SK-N-SH (cell line): ENCODE measurements at regions not wholly inside any gene's neighbourhood (a gene's known extent, or its start where the extent isn't known, plus 50 kb on each side); places are given as distances from the start of the nearest gene placed in this dataset.

Experiments
- CTCF ChIA-PET: fragments of 300-600, 350-600 bp; formaldehyde crosslinking; extraction: SDS; loops from one replicate; lab custom pipeline; 2021; lab: Yijun Ruan, JAX
- POLR2A ChIA-PET: fragments of 350-600 bp; sonication (Branson Sonifier 250); formaldehyde crosslinking; extraction: SDS; loops from one replicate; lab custom pipeline; 2020; ENCODE audit warnings: antibody characterized with exemption, inconsistent platforms; lab: Yijun Ruan, JAX
- DNase-seq: peaks from one replicate; pipeline ENCODE4 v3.0.0; 2012
- H2AFZ ChIP-seq: fragments of 200-600 bp; sonication (generic); 2 replicates; pipeline ENCODE4 v1.8.1; 2016; ENCODE audit warnings: antibody characterized with exemption, mild to moderate bottlenecking, low read depth
- H3F3A ChIP-seq: fragments of 200-600 bp; sonication (generic); replicated peaks from 2 replicates; pipeline ENCODE3; 2016; ENCODE audit warnings: antibody characterized with exemption, mild to moderate bottlenecking; ENCODE audit not compliant: insufficient read depth
- H3K27ac ChIP-seq, 2 experiments: fragments of 200-500 bp in 1 of 2; fragments of 200-600 bp in 1 of 2; sonication (Bioruptor generic) in 1 of 2; sonication (generic), shearing (Covaris generic) in 1 of 2; 2 replicates each; pipeline versions ENCODE4 v1.5.1 to v1.6.1; 2014 to 2016; ENCODE audit warnings: low read depth in 2 of 2, inconsistent platforms in 1 of 2, low read length in 1 of 2, mild to moderate bottlenecking in 1 of 2, mixed read lengths in 1 of 2
- H3K27me3 ChIP-seq: fragments of 200-600 bp; sonication (generic), shearing (Covaris generic); 2 replicates; pipeline ENCODE4 v1.6.1; 2016; ENCODE audit warnings: mixed run types; ENCODE audit not compliant: insufficient read depth
- H3K36me3 ChIP-seq, 2 experiments: fragments of 200-500 bp in 1 of 2; fragments of 200-600 bp in 1 of 2; sonication (Bioruptor generic) in 1 of 2; sonication (generic) in 1 of 2; replicated peaks in 1 of 2; 2 replicates each; pipeline versions ENCODE3 to v1.5.1; 2014 to 2016; ENCODE audit warnings: low read length in 1 of 2, mild to moderate bottlenecking in 1 of 2; ENCODE audit not compliant: insufficient read depth in 2 of 2, control insufficient read depth in 1 of 2
- H3K4me1 ChIP-seq, 2 experiments: fragments of 200-500 bp in 1 of 2; fragments of 200-600 bp in 1 of 2; sonication (Bioruptor generic) in 1 of 2; sonication (generic), shearing (Covaris generic) in 1 of 2; 2 replicates each; pipeline versions ENCODE4 v1.5.1 to v1.6.1; 2014 to 2016; ENCODE audit warnings: low read depth in 1 of 2, low read length in 1 of 2, mixed run types in 1 of 2; ENCODE audit not compliant: insufficient read depth in 2 of 2, control insufficient read depth in 1 of 2
- H3K4me2 ChIP-seq: fragments of 200-600 bp; sonication (generic), shearing (Covaris generic); 2 replicates; pipeline ENCODE4 v1.6.1; 2017; ENCODE audit warnings: mixed run types
- H3K4me3 ChIP-seq, 2 experiments: fragments of 200-500 bp in 1 of 2; fragments of 200-600 bp in 1 of 2; sonication (Bioruptor generic) in 1 of 2; sonication (generic), shearing (Covaris generic) in 1 of 2; 2 replicates each; pipeline versions ENCODE4 v1.5.1 to v1.8.1; 2014 to 2016; ENCODE audit warnings: low read depth in 2 of 2, inconsistent platforms in 1 of 2, low read length in 1 of 2, mild to moderate bottlenecking in 1 of 2, mixed read lengths in 1 of 2, moderate library complexity in 1 of 2
- H3K79me2 ChIP-seq: fragments of 200-600 bp; sonication (generic); 2 replicates; pipeline ENCODE4 v1.8.1; 2017; ENCODE audit warnings: mild to moderate bottlenecking; ENCODE audit not compliant: insufficient read depth
- H3K9ac ChIP-seq: fragments of 200-600 bp; sonication (generic); 2 replicates; pipeline ENCODE4 v1.6.1; 2017; ENCODE audit warnings: mixed run types
- H3K9me2 ChIP-seq: fragments of 200-600 bp; sonication (generic); 2 replicates; pipeline ENCODE4 v1.6.1; 2017; ENCODE audit warnings: mixed run types
- H3K9me3 ChIP-seq: fragments of 200-600 bp; sonication (generic); 2 replicates; pipeline ENCODE4 v1.6.1; 2017; ENCODE audit warnings: mixed run types, mild to moderate bottlenecking, moderate library complexity
- H4K20me1 ChIP-seq: fragments of 200-600 bp; sonication (generic); 2 replicates; pipeline ENCODE4 v1.6.1; 2017; ENCODE audit warnings: mild to moderate bottlenecking, mixed run types; ENCODE audit not compliant: insufficient read depth
- ELF1 ChIP-seq: IDR thresholded peaks from 2 replicates; pipeline ENCODE4 v1.4.0; 2012
- FOXJ3 ChIP-seq: sonication (generic); formaldehyde crosslinking; IDR thresholded peaks from 2 replicates; pipeline ENCODE4 v1.5.1; 2020; ENCODE audit warnings: mild to moderate bottlenecking, missing genetic modification reagents
- GABPA ChIP-seq: IDR thresholded peaks from 2 replicates; pipeline ENCODE4 v1.4.0; 2012; ENCODE audit warnings: low read depth, mild to moderate bottlenecking
- GATA2 ChIP-seq: sonication (generic); formaldehyde crosslinking; IDR thresholded peaks from 2 replicates; pipeline ENCODE4 v1.5.0; 2020; ENCODE audit warnings: mild to moderate bottlenecking, missing genetic modification reagents
- IRF3 ChIP-seq: fragments of 150-350 bp; IDR thresholded peaks from 2 replicates; pipeline ENCODE4 v1.6.1; 2016; ENCODE audit warnings: mild to moderate bottlenecking, low read depth, low read length
- MEF2A ChIP-seq: IDR thresholded peaks from 2 replicates; pipeline ENCODE4 v1.4.0; 2012; ENCODE audit warnings: low read depth, borderline replicate concordance
- NFIC ChIP-seq: IDR thresholded peaks from 2 replicates; pipeline ENCODE4 v1.4.0; 2012; ENCODE audit warnings: borderline replicate concordance
- REST ChIP-seq: IDR thresholded peaks from 2 replicates; pipeline ENCODE4 v1.6.1; 2012; ENCODE audit warnings: mild to moderate bottlenecking, low read depth, low read length, moderate library complexity
- RXRA ChIP-seq: IDR thresholded peaks from 2 replicates; pipeline ENCODE4 v1.4.0; 2012; ENCODE audit warnings: low read depth, mild to moderate bottlenecking, borderline replicate concordance
- SIN3A ChIP-seq: IDR thresholded peaks from 2 replicates; pipeline ENCODE4 v1.6.1; 2012; ENCODE audit warnings: low read depth, mild to moderate bottlenecking, low read length, moderate library complexity, borderline replicate concordance
- SMC3 ChIP-seq: IDR thresholded peaks from 2 replicates; pipeline ENCODE4 v1.6.1; 2012; ENCODE audit warnings: low read depth, low read length, improper control_type of control experiment
- TCF12 ChIP-seq: IDR thresholded peaks from 2 replicates; pipeline ENCODE4 v1.4.0; 2012
- TEAD4 ChIP-seq: IDR thresholded peaks from 2 replicates; pipeline ENCODE4 v1.4.0; 2012; ENCODE audit warnings: mild to moderate bottlenecking, borderline replicate concordance; ENCODE audit not compliant: insufficient read depth
- WGBS: methylation state at CpG from one replicate; pipeline ENCODE4 v1.1.6; 2017; ENCODE audit warnings: low lambda C conversion rate; 5-methylcytosine and 5-hydroxymethylcytosine counted together
- TF ChIP-seq, protein P1 (sequence below): IDR thresholded peaks from 2 replicates; pipeline ENCODE4 v1.4.0; 2012; ENCODE audit warnings: low read depth, borderline replicate concordance
- TF ChIP-seq, protein P2 (sequence below): fragments of 200-600 bp; sonication (generic); IDR thresholded peaks from 2 replicates; pipeline ENCODE4 v1.6.1; 2017; ENCODE audit warnings: antibody characterized with exemption, mild to moderate bottlenecking, moderate library complexity

- TF ChIP-seq, protein P1, sequence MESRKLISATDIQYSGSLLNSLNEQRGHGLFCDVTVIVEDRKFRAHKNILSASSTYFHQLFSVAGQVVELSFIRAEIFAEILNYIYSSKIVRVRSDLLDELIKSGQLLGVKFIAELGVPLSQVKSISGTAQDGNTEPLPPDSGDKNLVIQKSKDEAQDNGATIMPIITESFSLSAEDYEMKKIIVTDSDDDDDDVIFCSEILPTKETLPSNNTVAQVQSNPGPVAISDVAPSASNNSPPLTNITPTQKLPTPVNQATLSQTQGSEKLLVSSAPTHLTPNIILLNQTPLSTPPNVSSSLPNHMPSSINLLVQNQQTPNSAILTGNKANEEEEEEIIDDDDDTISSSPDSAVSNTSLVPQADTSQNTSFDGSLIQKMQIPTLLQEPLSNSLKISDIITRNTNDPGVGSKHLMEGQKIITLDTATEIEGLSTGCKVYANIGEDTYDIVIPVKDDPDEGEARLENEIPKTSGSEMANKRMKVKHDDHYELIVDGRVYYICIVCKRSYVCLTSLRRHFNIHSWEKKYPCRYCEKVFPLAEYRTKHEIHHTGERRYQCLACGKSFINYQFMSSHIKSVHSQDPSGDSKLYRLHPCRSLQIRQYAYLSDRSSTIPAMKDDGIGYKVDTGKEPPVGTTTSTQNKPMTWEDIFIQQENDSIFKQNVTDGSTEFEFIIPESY = no peak
- TF ChIP-seq GABPA (no peak), RXRA (peak; percentile 34; the same call in 1 of the 2 replicates), TCF12 (peak; percentile 38; the same call in 1 of the 2 replicates), TEAD4 (no peak), MEF2A (no peak), REST (no peak), SMC3 (no peak)
- TF ChIP-seq, all 33 proteins: peak for 6
These were observed 126.4 kb upstream of the C1orf21 start (continued) for GRCh38 chr1:184260382-184260781.

DNA sequence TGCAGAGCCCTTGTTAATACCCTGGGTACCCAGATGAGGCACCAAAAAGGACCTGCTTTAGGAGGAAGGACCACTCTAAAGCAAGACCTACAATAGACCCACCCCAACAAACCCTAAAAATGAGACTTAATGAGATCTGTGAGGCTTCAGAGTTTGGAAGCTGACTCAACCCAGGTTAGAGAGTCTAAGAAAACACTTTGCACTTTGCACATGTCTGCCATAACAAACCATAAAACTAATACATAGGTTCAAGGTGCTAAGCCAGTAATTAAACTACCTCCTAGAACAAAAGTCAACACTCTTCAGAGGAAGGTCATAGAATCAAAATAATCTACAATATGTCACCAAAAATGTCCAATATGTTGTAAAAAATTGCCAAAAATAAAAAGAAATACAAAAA lies 124.7 kb upstream of the C1orf21 start:
- CTCF ChIA-PET = no interaction called here

DNA sequence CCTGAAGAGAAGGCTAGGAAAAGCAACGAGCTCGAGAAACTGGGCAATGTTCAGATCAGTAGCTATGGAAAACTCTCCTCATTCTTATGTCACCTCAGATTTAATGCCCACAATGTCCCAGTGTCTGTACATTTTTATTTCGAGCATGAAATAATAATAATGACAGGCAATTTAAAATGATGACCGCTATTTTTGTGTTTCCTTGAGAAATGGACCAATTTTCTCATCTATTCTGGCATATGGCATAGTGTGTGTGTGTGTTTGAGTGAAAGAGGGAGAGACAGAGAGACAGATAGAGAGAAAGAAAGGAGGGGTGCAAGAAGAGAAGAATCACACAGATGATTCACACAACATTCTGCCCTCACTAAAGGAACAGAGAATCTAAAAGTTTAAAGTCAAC lies 119.1 kb upstream of the C1orf21 start:
- ChIA-PET POLR2A (no interaction called here), CTCF (no interaction called here)
- Histone ChIP-seq H3F3A (no peaks in the 10 kb centered on the region), H3K9me3 (no peaks in the 10 kb centered on the region), H3K4me2 (no peak overlapping the region), H4K20me1 (no peaks in the 10 kb centered on the region), H3K4me1 (peaks cover 0 to 5% of the 10 kb centered on the region in 2 experiments; a peak in 2 of 4 replicates), H3K36me3 (no peaks in the 10 kb centered on the region), H3K9ac (no peak overlapping the region), H3K27ac (no peak overlapping the region), H3K79me2 (no peaks in the 10 kb centered on the region), H3K27me3 (no peaks in the 10 kb centered on the region), H3K9me2 (no peaks in the 10 kb centered on the region), H3K4me3 (no peak overlapping the region), H2AFZ (no peak overlapping the region)
- no peak for DNase-seq
- WGBS = 73% methylated on average over 4 of the region's 4 CpGs
- TF ChIP-seq ELF1 (no peak), NFIC (no peak), GATA2 (no peak), MEF2A (no peak), IRF3 (no peak), FOXJ3 (CRISPR knock-in tag) (no peak)
- TF ChIP-seq, protein P1 = no peak
- TF ChIP-seq, protein P2, sequence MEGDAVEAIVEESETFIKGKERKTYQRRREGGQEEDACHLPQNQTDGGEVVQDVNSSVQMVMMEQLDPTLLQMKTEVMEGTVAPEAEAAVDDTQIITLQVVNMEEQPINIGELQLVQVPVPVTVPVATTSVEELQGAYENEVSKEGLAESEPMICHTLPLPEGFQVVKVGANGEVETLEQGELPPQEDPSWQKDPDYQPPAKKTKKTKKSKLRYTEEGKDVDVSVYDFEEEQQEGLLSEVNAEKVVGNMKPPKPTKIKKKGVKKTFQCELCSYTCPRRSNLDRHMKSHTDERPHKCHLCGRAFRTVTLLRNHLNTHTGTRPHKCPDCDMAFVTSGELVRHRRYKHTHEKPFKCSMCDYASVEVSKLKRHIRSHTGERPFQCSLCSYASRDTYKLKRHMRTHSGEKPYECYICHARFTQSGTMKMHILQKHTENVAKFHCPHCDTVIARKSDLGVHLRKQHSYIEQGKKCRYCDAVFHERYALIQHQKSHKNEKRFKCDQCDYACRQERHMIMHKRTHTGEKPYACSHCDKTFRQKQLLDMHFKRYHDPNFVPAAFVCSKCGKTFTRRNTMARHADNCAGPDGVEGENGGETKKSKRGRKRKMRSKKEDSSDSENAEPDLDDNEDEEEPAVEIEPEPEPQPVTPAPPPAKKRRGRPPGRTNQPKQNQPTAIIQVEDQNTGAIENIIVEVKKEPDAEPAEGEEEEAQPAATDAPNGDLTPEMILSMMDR = no peak

More for the DNA sequence above, 124.7 kb upstream of the C1orf21 start:
- H3K27me3 ChIP-seq = no peaks in the 10 kb centered on the region
- no peak overlapping the region for H2AFZ ChIP-seq
- POLR2A ChIA-PET = no interaction called here
- peaks cover 5% of the 10 kb centered on the region for H3F3A ChIP-seq
- H3K36me3 ChIP-seq = no peaks in the 10 kb centered on the region
- H3K4me2 ChIP-seq = no peak overlapping the region
- TF ChIP-seq GABPA (no peak), TEAD4 (no peak), SIN3A (no peak)
- TF ChIP-seq, all 33 proteins: peak for 0
- Histone ChIP-seq H4K20me1 (no peaks in the 10 kb centered on the region), H3K27ac (no peak overlapping the region), H3K79me2 (no peaks in the 10 kb centered on the region), H3K4me1 (no peaks in the 10 kb centered on the region), H3K9ac (no peak overlapping the region), H3K9me2 (no peaks in the 10 kb centered on the region), H3K9me3 (no peaks in the 10 kb centered on the region), H3K4me3 (no peak overlapping the region)
- DNase-seq = no peak
